Endothelial cell of umbilical vein (primary cell): ENCODE measurements at regions not wholly inside any gene's neighbourhood (a gene's known extent, or its start where the extent isn't known, plus 50 kb on each side); places are given as distances from the start of the nearest gene placed in this dataset.

Source experiments
- JUN ChIP-seq: IDR thresholded peaks from 2 replicates; pipeline ENCODE4 v1.6.1; 2011; ENCODE audit warnings: borderline replicate concordance, low read depth; ENCODE audit not compliant: insufficient read length, insufficient read depth
- MYC ChIP-seq: IDR thresholded peaks from one replicate; pipeline ENCODE4 v1.6.1; 2011; ENCODE audit warnings: mild to moderate bottlenecking, low read depth, low read length
- POLR2A ChIP-seq: IDR thresholded peaks from 2 replicates; pipeline ENCODE4 v1.6.1; 2012; ENCODE audit warnings: low read depth, mild to moderate bottlenecking, control low read depth, low read length
- POLR2AphosphoS5 ChIP-seq: IDR thresholded peaks from 2 replicates; pipeline ENCODE4 v1.6.1; 2012; ENCODE audit warnings: low read depth, mild to moderate bottlenecking, control low read depth, low read length, moderate library complexity; ENCODE audit not compliant: insufficient read depth
- TF ChIP-seq, protein P1 (sequence below), 2 donors: IDR thresholded peaks; 1 replicate in 1 of 2; 2 replicates in 1 of 2; pipeline ENCODE4 v1.5.1; 2011; ENCODE audit warnings: low read length in 2 of 2, mild to moderate bottlenecking in 2 of 2, moderate library complexity in 2 of 2, control low read depth in 1 of 2, inconsistent platforms in 1 of 2, low read depth in 1 of 2; ENCODE audit not compliant: insufficient read depth in 1 of 2; ENCODE audit errors: extremely low read depth in 1 of 2
- TF ChIP-seq, protein P2 (sequence below): IDR thresholded peaks from 2 replicates; pipeline ENCODE4 v1.6.1; 2011; ENCODE audit not compliant: insufficient read depth, insufficient read length

- TF ChIP-seq, protein P1, sequence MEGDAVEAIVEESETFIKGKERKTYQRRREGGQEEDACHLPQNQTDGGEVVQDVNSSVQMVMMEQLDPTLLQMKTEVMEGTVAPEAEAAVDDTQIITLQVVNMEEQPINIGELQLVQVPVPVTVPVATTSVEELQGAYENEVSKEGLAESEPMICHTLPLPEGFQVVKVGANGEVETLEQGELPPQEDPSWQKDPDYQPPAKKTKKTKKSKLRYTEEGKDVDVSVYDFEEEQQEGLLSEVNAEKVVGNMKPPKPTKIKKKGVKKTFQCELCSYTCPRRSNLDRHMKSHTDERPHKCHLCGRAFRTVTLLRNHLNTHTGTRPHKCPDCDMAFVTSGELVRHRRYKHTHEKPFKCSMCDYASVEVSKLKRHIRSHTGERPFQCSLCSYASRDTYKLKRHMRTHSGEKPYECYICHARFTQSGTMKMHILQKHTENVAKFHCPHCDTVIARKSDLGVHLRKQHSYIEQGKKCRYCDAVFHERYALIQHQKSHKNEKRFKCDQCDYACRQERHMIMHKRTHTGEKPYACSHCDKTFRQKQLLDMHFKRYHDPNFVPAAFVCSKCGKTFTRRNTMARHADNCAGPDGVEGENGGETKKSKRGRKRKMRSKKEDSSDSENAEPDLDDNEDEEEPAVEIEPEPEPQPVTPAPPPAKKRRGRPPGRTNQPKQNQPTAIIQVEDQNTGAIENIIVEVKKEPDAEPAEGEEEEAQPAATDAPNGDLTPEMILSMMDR (IDR thresholded peaks at IDR 0.05; ENCODE audit: extremely low read depth in 1 of 2, insufficient read depth in 1 of 2, low read depth in 1 of 2, low read length in 2 of 2): peak; percentile 31 to 35
- TF ChIP-seq, protein P2, sequence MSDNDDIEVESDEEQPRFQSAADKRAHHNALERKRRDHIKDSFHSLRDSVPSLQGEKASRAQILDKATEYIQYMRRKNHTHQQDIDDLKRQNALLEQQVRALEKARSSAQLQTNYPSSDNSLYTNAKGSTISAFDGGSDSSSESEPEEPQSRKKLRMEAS: no peak
- TF ChIP-seq POLR2AphosphoS5 (no peak), JUN (no peak), POLR2A (no peak), MYC (no peak)
Measured at GRCh38 chr10:14396411-14397048, 65.8 kb upstream of the FRMD4A start.
